ENCODE measurements at regions not wholly inside any gene's neighbourhood (a gene's known extent, or its start where the extent isn't known, plus 50 kb on each side); places are given as distances from the start of the nearest gene placed in this dataset.

DNA sequence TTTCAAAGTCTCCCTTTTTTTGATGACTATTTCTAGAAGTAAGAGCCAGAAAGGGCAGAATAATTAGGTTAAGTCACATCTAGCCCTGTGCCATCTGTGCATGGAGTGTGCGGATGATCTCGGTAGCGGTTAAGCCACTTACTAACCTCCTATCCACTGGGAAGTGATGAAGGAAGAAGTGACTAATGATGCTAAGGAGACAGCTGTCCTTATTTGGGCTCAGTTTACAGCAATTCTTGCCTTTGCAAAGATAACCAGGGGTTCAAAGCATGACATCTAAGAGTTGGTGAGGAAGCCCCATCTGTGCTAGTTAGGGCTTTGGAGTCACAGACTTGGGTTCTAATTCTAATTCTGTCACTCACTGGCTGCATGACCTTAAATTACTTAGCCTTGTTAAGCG lies 62.4 kb upstream of the RREB1 start:
- H3K14ac ChIP-seq (ENCODE audit: insufficient read depth, low read length) = no peak overlapping the region
- H3K23me2 ChIP-seq (ENCODE audit: insufficient read length, low read depth, low read length, poor library complexity, severe bottlenecking) = no peaks in the 10 kb centered on the region
- H4K20me1 ChIP-seq (ENCODE audit: control insufficient read depth, insufficient read depth, insufficient read length) = no peaks in the 10 kb centered on the region
- H3K56ac ChIP-seq (ENCODE audit: insufficient read length, low read depth, low read length) = no peak overlapping the region
- H3K36me3 Mint-ChIP-seq (ENCODE audit: insufficient read depth in 1 of 3, low read depth in 3 of 3) = no peaks in the 10 kb centered on the region
- no peaks in the 10 kb centered on the region for H3K27me3 ChIP-seq (ENCODE audit: insufficient read depth, low read length)
- no peak overlapping the region for H2AFZ ChIP-seq (ENCODE audit: low read length)
- no peaks in the 10 kb centered on the region for H3K79me1 ChIP-seq (ENCODE audit: insufficient read depth, low read depth, low read length, poor library complexity, severe bottlenecking)
- H3T11ph ChIP-seq (ENCODE audit: low read length) = no peak overlapping the region
- no peak overlapping the region for H3K27ac Mint-ChIP-seq
- TF ChIP-seq CTCF (conservative IDR thresholded peaks at IDR 0.05) = no peak
- no peak overlapping the region for H2BK120ac ChIP-seq (ENCODE audit: low read depth, low read length, poor library complexity, severe bottlenecking)
- H3K4me2 ChIP-seq (ENCODE audit: insufficient read depth, insufficient read length, low read length) = no peak overlapping the region
- H3K9me3 Mint-ChIP-seq = no peaks in the 10 kb centered on the region
- H3K4ac ChIP-seq (ENCODE audit: low read depth, low read length) = no peak overlapping the region
- H3K4me1 ChIP-seq (ENCODE audit: insufficient read depth, low read length) = peaks cover 7% of the 10 kb centered on the region; the same call in 1 of the 2 replicates
- no peak overlapping the region for H3K23ac ChIP-seq (ENCODE audit: insufficient read length, low read depth, low read length)
- H2BK12ac ChIP-seq (ENCODE audit: insufficient read length, low read depth, low read length) = no peak overlapping the region
- no peak overlapping the region for H2AK5ac ChIP-seq (ENCODE audit: insufficient read length, low read length)
- H3K4me1 Mint-ChIP-seq = peaks cover 19 to 22% of the 10 kb centered on the region in 2 experiments
- H2BK20ac ChIP-seq (ENCODE audit: low read depth, low read length, poor library complexity, severe bottlenecking) = no peak overlapping the region
- peaks cover 17% of the 10 kb centered on the region for H3K27me3 Mint-ChIP-seq (ENCODE audit: low read depth)
- H2BK5ac ChIP-seq (ENCODE audit: insufficient read length, low read length) = no peak overlapping the region
- H3K27ac ChIP-seq (ENCODE audit: insufficient read length, low read depth, low read length) = no peak overlapping the region
- no peak overlapping the region for H3K9ac ChIP-seq (ENCODE audit: extremely low read depth, insufficient read length, low read length)
- H4K8ac ChIP-seq (replicated peaks; ENCODE audit: insufficient read length, low read depth, low read length) = no peak overlapping the region
- no CpG with 5 or more reads among the region's 4 CpGs for WGBS (ENCODE audit: extremely low coverage, insufficient read length, low lambda C conversion rate)
- H3K9me3 ChIP-seq (ENCODE audit: control insufficient read depth, low read depth, low read length) = no peaks in the 10 kb centered on the region
- no peak overlapping the region for H3K4me3 Mint-ChIP-seq
- H3K18ac ChIP-seq (ENCODE audit: insufficient read length, low read depth, low read length) = no peak overlapping the region
- DNase-seq = no peak
- no peak overlapping the region for H2BK15ac ChIP-seq (ENCODE audit: low read depth, low read length)
- H3K79me2 ChIP-seq (ENCODE audit: insufficient read depth, low read length) = no peaks in the 10 kb centered on the region
- H4K91ac ChIP-seq (ENCODE audit: insufficient read length, low read depth, low read length) = no peak overlapping the region
- no peak overlapping the region for H4K5ac ChIP-seq (ENCODE audit: insufficient read length, low read depth, low read length)
